NCI-H460 (cell line): ENCODE measurements at regions not wholly inside any gene's neighbourhood (a gene's known extent, or its start where the extent isn't known, plus 50 kb on each side); places are given as distances from the start of the nearest gene placed in this dataset.

Experiments
- DNase-seq: peaks from one replicate; pipeline ENCODE4 v3.0.0-alpha.2; 2016; ENCODE audit warnings: low read depth; ENCODE audit errors: extremely low read depth

DNA sequence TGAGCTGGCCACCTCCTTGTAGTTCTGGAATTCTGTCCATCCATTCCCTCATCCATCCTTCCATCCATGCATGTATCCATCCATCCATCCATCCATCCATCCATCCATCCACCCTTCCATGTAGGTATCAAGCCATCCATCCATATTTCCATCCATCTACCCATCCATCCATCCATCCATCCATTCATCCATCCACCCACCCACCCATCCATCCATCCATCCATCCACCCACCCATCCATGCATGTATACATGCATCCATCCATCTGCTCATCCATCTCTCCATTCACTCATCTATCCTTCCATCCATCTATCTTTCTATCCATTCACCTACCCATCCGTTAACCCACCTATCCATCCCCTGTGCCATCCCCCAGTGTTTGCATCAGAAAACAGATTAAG lies 153.6 kb upstream of the STX18 start:
- DNase-seq = no peak

GRCh38 chr4:4694827-4695226 lies 153.0 kb upstream of the STX18 start:
- DNase-seq = no peak

DNA sequence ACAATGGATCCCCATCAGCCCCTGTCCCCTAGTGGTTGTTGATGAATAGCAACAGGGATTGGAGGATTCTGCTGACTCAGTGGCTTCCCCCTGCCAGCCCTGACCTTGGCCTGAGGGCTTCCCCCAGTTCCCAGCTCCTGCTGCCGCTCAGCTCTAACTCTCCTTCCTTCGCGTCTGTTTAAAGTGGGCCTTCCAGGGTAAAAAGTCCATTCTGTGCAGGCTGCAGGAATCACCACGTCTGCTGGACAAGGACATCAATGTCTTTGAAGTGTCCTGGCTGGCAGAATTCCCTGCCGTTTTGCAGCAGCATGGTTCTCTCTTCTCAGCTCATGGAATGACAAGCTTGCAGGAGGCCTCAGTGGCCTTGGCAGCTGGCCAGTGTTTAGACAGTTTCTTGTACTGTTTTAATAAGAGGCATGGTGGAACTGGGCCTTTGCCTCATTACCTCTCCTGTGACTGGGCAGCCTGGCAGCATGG lies 152.5 kb upstream of the STX18 start:
- DNase-seq = no peak

DNA sequence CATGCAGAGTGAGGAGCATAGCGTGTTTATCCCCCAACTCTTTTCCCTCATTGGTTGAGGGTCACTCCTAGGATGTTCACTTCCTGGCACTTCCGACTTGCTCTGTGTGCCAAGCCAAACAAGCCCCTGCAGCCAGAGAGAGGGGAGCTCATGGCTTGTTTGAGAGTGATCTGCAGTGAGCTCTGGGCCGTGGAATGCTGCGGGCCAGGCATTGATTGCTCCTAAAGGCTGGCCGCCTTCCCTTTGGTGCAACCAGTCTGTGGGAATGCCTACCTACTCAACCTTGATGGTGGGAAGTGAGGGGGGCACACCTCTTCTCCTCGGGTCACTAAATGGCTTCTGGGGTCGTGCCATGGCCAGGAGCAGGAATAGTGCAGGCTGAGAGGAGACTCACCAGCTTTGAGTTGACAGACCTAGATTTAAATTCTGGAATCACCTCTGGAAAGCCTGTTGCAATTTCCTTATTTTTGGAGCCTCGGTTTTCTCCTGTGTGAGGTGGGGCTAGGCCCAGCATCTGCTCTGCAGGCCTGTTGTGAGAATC lies 152.0 kb upstream of the STX18 start:
- DNase-seq = no peak

DNA sequence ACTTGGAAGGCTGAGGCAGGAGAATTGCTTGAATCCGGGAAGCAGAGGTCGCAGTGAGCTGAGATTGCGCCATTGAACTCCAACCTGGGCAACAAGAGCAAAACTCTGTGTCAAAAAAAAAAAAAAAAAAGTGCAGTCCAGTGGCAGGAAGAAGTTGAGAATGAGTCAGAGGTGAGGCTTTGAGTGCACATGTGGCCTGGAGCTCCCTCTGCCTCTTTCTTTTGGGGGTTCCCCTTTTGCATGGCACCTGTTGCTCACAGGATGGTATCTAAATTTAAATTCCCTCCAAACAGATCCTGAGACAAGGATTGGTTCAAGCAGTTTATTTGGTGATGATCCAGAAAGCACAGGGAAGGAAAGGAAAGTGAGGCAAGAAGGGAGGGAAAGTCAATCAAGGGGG lies 151.4 kb upstream of the STX18 start:
- no peak for DNase-seq

- DNase-seq = no peak
These were observed 149.0 kb upstream of the STX18 start for GRCh38 chr4:4690854-4691253.

GRCh38 chr4:4689694-4690440 lies 148.0 kb upstream of the STX18 start:
- DNase-seq = no peak

- DNase-seq = no peak
These were observed 146.3 kb upstream of the STX18 start for GRCh38 chr4:4687935-4688727.

DNA sequence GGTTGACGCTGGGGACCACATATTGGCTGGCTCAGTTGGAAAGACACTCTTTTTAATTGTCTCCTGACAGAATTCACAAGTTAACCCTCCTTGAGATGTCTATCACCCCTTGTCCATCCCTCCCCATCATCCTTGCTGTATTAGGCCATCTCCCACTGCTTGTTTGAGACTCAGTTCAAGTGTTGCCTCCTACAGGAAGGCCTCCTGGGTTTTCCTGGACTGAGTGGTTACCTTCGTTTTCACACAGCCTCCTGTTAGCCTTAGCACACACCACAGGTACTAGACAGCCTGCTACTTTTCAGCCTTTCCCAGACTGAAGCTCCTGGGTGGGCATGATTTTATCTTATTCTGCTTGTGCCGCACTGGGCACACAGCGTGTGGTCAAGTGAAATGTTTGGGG lies 145.3 kb upstream of the STX18 start:
- no peak for DNase-seq

GRCh38 chr4:4685810-4686795 lies 144.3 kb upstream of the STX18 start:
- DNase-seq = no peak

GRCh38 chr4:4681653-4682052 lies 139.8 kb upstream of the STX18 start:
- no peak for DNase-seq

DNA sequence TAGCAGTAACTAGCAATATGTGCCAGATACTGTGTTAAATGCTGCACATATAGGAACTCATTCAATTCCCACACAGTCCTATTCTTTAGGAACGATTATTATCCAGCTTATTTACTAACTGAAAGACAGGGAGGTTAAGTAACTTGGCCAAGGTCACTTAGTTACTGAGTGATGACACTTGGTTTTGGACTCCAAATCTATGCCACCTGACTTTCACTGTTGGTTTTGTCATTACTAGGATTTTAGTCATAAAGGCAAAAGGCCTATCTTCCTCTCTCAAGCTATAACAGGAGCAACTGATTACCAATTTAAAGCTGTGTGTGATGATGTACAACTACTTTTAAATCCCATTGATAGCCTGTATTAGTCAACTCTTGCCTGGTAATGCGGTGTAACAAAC lies 138.9 kb upstream of the STX18 start:
- DNase-seq = no peak

GRCh38 chr4:4680243-4680642 lies 138.4 kb upstream of the STX18 start:
- no peak for DNase-seq

DNA sequence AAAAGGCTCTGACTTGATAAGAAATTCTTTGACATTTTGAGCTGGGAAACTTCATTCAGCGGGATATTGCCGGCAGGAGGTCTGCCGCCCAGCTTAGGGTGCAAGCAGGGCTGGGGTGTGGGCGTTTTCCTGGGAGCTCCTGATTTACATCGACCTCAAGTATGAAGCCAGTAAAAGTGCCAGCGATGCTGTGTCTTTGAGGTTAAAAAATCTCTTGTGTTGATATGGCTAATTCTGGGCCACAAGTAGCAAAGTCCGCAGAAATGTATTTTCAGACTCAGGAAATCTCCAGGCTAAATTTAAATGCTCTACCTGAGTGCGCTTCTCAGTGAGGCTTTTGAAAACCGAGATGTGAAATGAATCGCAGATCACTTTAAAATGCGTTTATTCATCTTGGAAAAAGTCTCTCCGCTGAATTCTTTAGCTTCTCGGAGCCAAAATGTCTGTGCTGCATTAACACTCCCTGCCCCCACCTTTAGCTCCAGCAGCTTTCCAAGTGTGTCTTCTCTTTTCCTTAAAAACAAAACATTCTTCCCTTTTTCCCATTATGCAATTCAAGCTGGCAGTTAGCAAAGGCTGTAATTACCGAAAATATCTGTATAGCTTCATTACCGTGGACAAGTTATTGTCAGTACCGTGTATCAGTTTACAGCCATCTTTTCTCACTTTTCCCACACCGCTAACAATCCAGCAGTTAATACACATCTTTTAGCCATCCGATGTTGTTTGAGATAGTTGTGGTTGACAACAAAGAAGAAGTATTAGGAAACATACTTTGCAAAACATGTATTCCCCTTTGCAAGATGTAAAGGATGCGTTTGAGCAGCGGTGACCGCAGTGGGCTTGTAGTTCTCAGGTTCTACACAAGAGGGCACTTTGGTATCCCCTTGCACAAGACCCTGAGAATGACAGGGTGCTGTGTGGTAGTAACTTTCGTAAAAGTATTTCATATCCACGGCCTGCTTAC lies 136.0 kb upstream of the STX18 start:
- no peak for DNase-seq

DNA sequence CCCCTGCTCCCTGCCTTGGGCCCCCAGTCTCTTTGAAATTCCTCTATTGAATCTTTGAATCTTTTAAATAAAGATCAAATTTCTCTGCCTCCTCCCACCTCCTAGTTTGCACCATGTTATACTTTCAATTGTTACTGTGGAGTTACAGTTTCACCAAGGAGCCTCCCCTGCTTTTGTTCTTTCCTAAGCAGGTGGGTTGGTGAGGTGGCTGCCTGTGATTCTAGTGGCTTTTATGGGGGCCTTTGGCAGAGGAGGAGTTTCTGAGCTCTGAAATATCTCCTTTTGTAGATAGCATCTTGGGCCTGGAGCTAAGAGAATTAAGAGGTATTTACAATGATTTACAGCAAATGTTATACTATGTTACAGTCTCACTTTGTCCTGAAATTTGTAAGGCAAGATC lies 133.8 kb upstream of the STX18 start:
- no peak for DNase-seq

DNA sequence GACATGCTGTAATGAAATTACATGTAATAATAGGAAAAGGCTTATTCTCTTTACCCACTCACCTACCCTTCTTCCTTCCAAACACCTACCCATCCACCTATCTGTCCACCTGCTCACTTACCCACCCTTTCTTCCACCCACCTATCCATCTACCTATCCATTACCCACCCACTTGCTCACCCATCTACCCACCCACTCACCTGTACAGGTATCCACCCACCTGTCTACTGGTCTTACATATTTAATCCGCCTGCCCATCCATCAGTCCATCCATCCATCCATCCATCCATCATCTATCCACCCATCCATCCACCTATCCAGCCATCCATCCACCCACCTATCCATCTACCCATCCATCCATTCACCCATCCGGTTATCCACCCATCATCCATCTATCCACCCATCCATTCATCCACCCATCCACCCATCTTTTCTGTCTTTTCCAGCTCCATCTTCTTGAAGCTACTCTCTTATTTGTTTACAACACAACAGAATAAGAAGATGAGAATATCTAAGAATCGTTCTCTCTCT lies 133.3 kb upstream of the STX18 start:
- DNase-seq = no peak

DNA sequence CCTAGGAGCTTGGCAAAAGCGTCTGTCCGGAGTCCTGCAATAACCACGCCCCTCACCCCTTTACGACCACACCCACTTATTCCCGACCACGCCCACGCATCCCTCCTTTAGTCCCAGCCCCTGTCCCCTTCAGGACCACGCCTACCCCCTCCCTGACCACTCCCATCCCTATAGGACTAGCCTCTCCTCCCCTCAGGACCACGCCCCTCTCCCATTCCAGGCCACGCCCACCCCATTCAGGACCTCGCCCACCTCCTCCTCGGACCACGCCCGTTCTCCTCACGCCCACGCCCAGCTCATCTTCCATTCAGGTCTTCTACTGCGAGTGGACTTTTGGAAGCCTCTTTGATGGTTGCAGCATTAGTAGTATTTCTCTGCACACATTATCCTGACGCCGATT lies 131.2 kb upstream of the STX18 start:
- DNase-seq = peak; percentile 58

GRCh38 chr4:4672402-4672801 lies 130.6 kb upstream of the STX18 start:
- DNase-seq = no peak

DNA sequence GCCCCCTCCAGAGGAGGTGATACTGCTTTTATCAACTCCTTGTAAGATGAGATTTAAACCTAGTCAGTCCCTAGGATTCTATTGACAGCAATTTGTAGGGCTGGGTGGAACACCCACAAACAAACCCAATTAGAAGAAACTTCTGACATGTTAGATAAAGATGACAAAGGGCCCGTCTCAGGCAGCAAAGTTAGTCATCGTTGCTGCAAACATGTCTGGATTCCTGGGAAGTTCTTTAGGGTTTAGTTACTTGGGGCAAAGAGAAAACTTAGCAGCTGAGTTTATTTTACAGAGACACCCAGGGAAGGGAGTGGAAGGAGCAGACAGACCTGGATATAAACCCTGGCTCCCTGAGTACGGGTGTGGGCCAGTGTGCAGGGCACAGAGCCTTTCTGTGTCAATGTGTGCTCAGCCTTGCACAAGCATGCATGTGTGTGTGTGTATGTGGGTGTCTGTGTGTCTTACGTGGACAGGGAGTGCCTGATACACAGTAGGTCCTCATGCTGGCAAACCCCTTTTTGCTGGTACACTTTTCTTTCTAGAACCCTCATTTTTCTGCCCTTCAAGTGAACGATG lies 130.0 kb upstream of the STX18 start:
- DNase-seq = no peak
